ENCODE measurements at regions not wholly inside any gene's neighbourhood (a gene's known extent, or its start where the extent isn't known, plus 50 kb on each side); places are given as distances from the start of the nearest gene placed in this dataset.

GRCh38 chr11:112859787-112860186 is 101.4 kb upstream of the NCAM1 start:
- Mint-ChIP-seq H3K27ac (no peak overlapping the region), H3K4me1 (no peaks in the 10 kb centered on the region), H3K27me3 (peaks cover 7% of the 10 kb centered on the region), H3K4me3 (no peak overlapping the region), H3K36me3 (no peaks in the 10 kb centered on the region), H3K9me3 (peaks cover 12% of the 10 kb centered on the region)
- DNase-seq, result no peak
- CTCF ChIA-PET, result no interaction called here

GRCh38 chr11:112861356-112861755 is 99.9 kb upstream of the NCAM1 start:
- Mint-ChIP-seq H3K27me3 (peaks cover 3% of the 10 kb centered on the region), H3K4me1 (no peaks in the 10 kb centered on the region), H3K36me3 (no peaks in the 10 kb centered on the region), H3K9me3 (peaks cover 12% of the 10 kb centered on the region), H3K4me3 (no peak overlapping the region), H3K27ac (no peak overlapping the region)
- DNase-seq, result no peak
- CTCF ChIA-PET, result no interaction called here

GRCh38 chr11:112863305-112863704 is 97.9 kb upstream of the NCAM1 start:
- Mint-ChIP-seq H3K4me3 (no peak overlapping the region), H3K27me3 (no peaks in the 10 kb centered on the region), H3K9me3 (peaks cover 12% of the 10 kb centered on the region), H3K36me3 (no peaks in the 10 kb centered on the region), H3K4me1 (no peaks in the 10 kb centered on the region), H3K27ac (no peak overlapping the region)
- CTCF ChIA-PET, result no interaction called here
- DNase-seq, result no peak

GRCh38 chr11:112864672-112865071 is 96.5 kb upstream of the NCAM1 start:
- CTCF ChIA-PET, result no interaction called here
- no peak for DNase-seq
- no peaks in the 10 kb centered on the region for H3K36me3 Mint-ChIP-seq
- peaks cover 9% of the 10 kb centered on the region for H3K9me3 Mint-ChIP-seq
- no peak overlapping the region for H3K27ac Mint-ChIP-seq
- H3K4me1 Mint-ChIP-seq, result no peaks in the 10 kb centered on the region
- H3K27me3 Mint-ChIP-seq, result no peaks in the 10 kb centered on the region
- no peak overlapping the region for H3K4me3 Mint-ChIP-seq

DNA sequence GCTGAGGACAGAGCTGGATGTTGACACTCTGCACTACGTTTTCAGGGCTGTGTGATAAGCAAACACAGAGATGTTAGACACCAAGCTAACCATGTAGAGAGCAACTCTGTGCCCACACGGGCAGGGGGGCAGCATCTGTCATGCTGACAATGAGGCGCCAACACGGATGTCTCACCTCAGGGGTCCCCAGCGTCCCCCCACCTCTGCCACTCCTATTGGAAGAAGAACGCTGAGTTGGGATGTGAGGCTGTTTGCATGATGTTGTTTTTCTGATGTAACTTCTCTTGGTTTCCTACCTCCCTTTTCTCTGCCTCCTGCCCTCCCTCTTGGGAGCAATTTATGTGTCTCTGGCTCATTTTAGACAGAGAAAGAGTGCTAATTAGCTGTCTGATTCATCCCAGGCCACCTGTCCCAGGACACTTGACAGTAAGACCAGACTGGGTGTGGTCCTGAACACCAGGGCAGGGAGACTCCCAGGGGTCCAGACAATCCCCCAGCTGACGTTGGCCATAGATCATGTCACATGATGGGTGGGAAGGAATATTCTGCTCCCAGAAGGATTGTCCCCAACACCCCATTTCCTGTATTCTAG is 89.2 kb upstream of the NCAM1 start:
- H3K4me1 Mint-ChIP-seq, result no peaks in the 10 kb centered on the region
- H3K36me3 Mint-ChIP-seq, result no peaks in the 10 kb centered on the region
- peaks cover 4% of the 10 kb centered on the region for H3K27me3 Mint-ChIP-seq
- CTCF ChIA-PET, result no interaction called here
- no peak for DNase-seq
- no peaks in the 10 kb centered on the region for H3K9me3 Mint-ChIP-seq
- no peak overlapping the region for H3K4me3 Mint-ChIP-seq
- no peak overlapping the region for H3K27ac Mint-ChIP-seq

- Mint-ChIP-seq H3K36me3 (no peaks in the 10 kb centered on the region), H3K4me3 (no peak overlapping the region), H3K4me1 (peaks cover 2% of the 10 kb centered on the region), H3K9me3 (no peaks in the 10 kb centered on the region), H3K27me3 (peaks cover 8% of the 10 kb centered on the region), H3K27ac (no peak overlapping the region)
- no peak for DNase-seq
- CTCF ChIA-PET, result no interaction called here
Measured at GRCh38 chr11:112874980-112875379, 86.2 kb upstream of the NCAM1 start.

DNA sequence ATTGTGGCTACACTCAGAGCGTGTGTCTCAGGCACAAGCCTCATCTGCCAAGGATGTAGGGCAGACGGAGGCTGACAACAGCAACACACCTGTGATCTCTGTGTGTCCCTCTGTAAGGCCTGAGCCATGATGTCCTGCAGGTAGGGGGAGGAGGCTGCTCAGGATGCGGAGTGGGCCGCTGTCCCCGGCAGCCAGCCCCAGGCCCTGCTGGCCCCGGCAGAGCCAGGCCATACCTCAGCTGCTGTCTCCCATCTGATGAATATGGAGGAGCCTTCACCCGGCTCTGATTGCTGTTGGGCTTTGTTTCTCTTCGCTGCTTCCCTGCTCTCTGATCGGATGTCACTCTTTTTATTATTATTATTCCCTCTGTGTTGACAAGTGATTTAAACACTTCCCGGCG is 83.6 kb upstream of the NCAM1 start:
- CTCF ChIA-PET, result no interaction called here

DNA sequence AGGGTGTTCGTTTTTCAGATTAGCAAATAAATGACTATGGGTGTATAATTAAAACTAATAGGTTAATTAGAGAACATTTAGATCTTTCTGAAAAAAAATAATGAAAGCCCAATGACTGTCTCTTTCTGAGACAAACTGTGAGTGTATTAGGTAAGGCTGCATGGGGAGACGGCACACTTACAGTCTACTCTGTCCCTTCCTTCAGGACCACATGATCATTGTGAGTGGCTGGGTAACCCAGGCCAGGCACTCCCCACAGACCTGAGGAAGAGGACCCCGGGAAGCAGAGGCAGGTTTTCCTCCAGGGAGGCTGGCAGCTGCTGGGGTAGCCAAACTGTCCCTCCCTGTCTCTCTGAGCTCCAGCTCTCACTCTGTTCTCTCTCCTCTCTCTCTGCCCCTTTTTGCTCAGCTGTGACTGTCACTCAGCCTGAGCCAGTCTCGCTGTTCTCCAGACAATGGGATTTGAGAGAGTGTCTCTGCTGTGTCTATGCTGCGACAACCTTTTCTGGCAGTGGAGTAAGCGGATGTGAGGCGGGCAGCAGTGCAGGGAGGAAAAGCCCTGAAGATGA is 83.1 kb upstream of the NCAM1 start:
- H3K4me3 Mint-ChIP-seq, result no peak overlapping the region
- H3K36me3 Mint-ChIP-seq, result no peaks in the 10 kb centered on the region
- H3K27me3 Mint-ChIP-seq, result peaks cover 8% of the 10 kb centered on the region
- CTCF ChIA-PET, result no interaction called here
- no peaks in the 10 kb centered on the region for H3K9me3 Mint-ChIP-seq
- H3K27ac Mint-ChIP-seq, result no peak overlapping the region
- peaks cover 16% of the 10 kb centered on the region for H3K4me1 Mint-ChIP-seq
- DNase-seq, result no peak

More for the DNA sequence above, 83.6 kb upstream of the NCAM1 start:
- Mint-ChIP-seq H3K27ac (no peak overlapping the region), H3K36me3 (no peaks in the 10 kb centered on the region), H3K9me3 (no peaks in the 10 kb centered on the region), H3K4me1 (peaks cover 16% of the 10 kb centered on the region), H3K27me3 (peaks cover 8% of the 10 kb centered on the region), H3K4me3 (no peak overlapping the region)
- no peak for DNase-seq

- CTCF ChIA-PET, result no interaction called here
- H3K4me1 Mint-ChIP-seq, result peaks cover 16% of the 10 kb centered on the region
- DNase-seq, result no peak
- no peak overlapping the region for H3K27ac Mint-ChIP-seq
- peaks cover 8% of the 10 kb centered on the region for H3K27me3 Mint-ChIP-seq
- no peak overlapping the region for H3K4me3 Mint-ChIP-seq
- no peaks in the 10 kb centered on the region for H3K9me3 Mint-ChIP-seq
- no peaks in the 10 kb centered on the region for H3K36me3 Mint-ChIP-seq
Measured at GRCh38 chr11:112880495-112880894, 80.7 kb upstream of the NCAM1 start.

DNA sequence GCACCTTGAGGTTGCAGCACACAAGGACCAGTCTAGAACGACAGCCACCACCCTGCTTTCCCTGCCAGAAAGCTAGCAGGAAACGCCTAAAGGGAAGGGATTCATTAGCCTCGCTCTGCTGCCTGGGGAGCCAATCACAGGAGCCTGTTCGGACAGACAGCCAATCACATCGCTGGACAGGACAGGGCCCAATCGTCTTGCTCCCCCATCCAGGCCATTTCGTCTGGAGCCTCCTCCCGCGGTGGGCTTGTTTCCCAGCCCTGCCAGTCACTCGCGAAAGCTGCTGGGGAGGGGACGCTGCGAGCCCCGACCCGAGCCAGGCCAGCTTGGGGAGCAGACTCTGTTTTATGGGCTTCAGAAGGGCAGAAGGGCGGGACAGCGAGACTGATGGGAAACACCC is 79.8 kb upstream of the NCAM1 start:
- CTCF ChIA-PET, result no interaction called here
- peaks cover 5% of the 10 kb centered on the region for H3K27me3 Mint-ChIP-seq
- H3K4me1 Mint-ChIP-seq, result peaks cover 16% of the 10 kb centered on the region
- no peaks in the 10 kb centered on the region for H3K36me3 Mint-ChIP-seq
- no peak for DNase-seq
- no peak overlapping the region for H3K27ac Mint-ChIP-seq
- H3K9me3 Mint-ChIP-seq, result no peaks in the 10 kb centered on the region
- no peak overlapping the region for H3K4me3 Mint-ChIP-seq

DNA sequence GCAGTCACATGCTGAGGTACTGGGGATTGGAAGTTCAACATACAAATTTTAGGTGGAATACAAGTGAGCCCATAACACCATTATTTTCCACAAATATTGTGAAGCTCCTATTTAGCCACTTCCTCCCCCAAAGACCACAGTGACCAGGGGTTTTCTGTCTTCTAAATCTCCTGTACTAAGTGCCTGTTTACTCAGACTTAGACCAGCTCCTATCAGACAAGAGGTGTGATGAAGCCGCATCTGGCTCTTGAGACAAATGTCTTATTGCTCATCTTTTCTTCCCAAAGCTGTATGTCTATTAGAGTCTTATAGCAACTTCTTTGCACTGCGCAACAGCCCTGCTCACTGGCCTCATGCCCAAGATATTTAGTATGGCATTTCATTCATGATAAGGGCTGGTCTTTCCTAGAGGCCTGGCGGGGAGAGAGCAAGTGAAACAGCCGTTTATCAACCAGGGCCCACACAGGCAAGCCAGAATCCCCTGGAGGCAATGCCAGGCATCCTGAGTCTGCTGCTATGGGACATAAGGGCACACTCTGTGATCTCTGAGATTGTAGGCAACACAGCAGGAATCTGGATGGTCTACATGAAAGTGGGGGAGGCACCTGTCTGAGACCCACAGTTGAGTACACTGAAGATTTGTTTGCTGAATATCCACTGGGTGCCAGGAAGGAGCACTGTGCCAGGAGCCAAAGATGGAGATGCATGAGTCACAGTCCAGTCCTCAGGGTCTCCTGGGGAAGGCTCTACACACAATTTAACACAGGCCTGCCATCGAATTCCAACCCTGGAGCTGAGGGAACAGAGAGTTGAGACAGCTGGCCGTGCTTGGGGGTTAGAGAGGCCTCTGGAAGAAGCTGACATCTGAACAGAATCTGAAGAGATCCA is 78.5 kb upstream of the NCAM1 start:
- CTCF ChIA-PET, result no interaction called here
- Mint-ChIP-seq H3K4me1 (peaks cover 16% of the 10 kb centered on the region), H3K27ac (no peak overlapping the region), H3K36me3 (no peaks in the 10 kb centered on the region), H3K4me3 (no peak overlapping the region), H3K27me3 (peaks cover 4% of the 10 kb centered on the region), H3K9me3 (no peaks in the 10 kb centered on the region)
- DNase-seq, result no peak

DNA sequence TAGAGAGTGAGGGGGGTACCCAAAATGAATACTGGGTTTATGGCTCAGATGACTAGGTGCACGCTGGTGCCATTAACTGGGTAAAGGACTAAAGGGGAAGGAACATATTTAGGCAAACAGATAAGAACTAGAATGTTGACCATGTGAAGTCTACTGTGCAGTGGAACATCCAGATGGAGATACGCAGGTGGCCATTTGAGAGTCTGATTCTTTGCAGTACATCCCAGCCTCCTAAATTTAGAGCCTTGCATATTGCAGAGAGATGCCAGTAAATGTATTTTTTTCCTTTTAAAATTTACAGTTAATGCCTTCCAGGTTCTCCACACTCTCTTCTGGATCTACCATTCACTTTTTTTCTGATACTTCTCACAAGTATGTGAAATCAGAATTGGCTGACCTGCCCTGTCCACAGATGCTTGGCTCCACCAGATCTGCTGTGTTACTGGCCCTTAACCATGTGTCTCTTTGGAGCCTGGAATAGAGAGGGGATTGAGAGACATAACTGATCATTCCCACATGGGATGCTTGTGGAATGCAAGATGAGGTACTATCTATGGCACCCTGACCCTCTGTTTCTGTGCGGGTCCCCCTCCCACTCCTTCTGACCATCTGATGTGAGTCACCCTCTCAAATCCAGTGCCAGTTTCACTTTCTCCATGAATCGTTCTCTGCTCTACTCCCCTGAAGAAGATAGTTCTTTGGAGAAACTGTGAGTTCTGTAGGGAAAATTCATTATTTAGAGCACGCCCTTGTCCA is 77.0 kb upstream of the NCAM1 start:
- Mint-ChIP-seq H3K9me3 (no peaks in the 10 kb centered on the region), H3K36me3 (no peaks in the 10 kb centered on the region), H3K27ac (no peak overlapping the region), H3K4me1 (peaks cover 16% of the 10 kb centered on the region), H3K27me3 (no peaks in the 10 kb centered on the region), H3K4me3 (no peak overlapping the region)
- CTCF ChIA-PET, result no interaction called here
- DNase-seq, result no peak

GRCh38 chr11:112885744-112886433 is 75.3 kb upstream of the NCAM1 start:
- Mint-ChIP-seq H3K4me1 (peaks cover 5% of the 10 kb centered on the region), H3K27ac (no peak overlapping the region), H3K4me3 (no peak overlapping the region), H3K36me3 (no peaks in the 10 kb centered on the region), H3K27me3 (no peaks in the 10 kb centered on the region), H3K9me3 (no peaks in the 10 kb centered on the region)
- CTCF ChIA-PET, result no interaction called here
- DNase-seq, result no peak

Data from activated naive CD4-positive, alpha-beta T cell treated with anti-CD3 and anti-CD28 coated beads, Interleukin-2, amount 10 ng/mL, durations not matched to agents 7 days and 5 days (primary cell).